ENCODE measurements at regions not wholly inside any gene's neighbourhood (a gene's known extent, or its start where the extent isn't known, plus 50 kb on each side); places are given as distances from the start of the nearest gene placed in this dataset.
"Not testable (repeated sequence)": the region's sequence is repeated elsewhere in the genome, so short reads cannot be mapped to it uniquely, and the experiment has no call there.

DNA sequence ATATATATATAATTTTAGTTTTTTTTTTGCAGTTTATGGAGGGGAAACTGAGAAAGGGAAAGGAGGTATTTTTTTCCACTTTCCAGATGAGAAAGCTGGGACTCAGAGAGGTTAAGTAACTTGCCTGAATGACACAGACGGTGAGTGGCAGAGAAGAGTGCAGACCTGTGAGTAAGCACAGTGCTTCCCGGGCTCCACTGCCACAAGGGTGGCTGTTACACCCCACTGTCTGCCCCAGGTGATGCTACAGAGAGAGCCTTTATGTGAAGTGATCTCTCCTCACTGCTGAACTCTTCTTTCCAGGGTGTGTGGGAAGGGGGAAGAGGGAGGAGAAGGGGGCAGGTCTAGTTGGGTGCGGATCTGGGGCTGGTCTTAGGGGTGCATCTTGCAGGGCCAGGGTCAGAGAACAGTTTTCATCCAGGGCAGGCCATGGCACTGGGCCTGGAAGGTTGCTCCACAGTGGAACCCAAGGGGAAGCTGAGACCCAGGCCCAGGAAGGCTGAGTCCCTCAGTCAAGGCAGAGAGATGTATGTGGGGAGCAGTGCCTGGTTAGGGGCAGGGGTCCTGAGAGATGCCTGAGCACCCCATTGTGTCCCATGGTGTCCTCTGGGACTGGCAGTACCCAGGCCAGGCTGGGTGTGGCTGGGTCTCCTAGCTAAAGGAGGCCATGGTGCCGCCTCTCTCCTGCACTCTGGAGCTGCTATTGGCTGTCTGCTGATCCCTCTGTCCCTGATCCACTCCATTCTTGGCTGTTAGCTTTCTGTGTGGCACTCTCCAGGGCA is 357.5 kb downstream of the PTPRU start:
- no peak overlapping the region for H3K4me3 ChIP-seq (ENCODE audit: low read depth in 1 of 2, low read length in 2 of 2)
- no peaks in the 10 kb centered on the region for H3K9me3 ChIP-seq (ENCODE audit: control insufficient read depth in 1 of 2, low read length in 2 of 2)
- no peak overlapping the region for H3K27ac ChIP-seq (ENCODE audit: low read length)
- H3K27me3 ChIP-seq (ENCODE audit: low read depth, low read length) = no peaks in the 10 kb centered on the region
- no peaks in the 10 kb centered on the region for H3K36me3 ChIP-seq (ENCODE audit: control insufficient read depth in 1 of 2, insufficient read depth in 2 of 2, low read length in 2 of 2)
- no peaks in the 10 kb centered on the region for H3K4me1 ChIP-seq (ENCODE audit: control insufficient read depth in 1 of 2, insufficient read depth in 2 of 2, low read length in 2 of 2)

DNA sequence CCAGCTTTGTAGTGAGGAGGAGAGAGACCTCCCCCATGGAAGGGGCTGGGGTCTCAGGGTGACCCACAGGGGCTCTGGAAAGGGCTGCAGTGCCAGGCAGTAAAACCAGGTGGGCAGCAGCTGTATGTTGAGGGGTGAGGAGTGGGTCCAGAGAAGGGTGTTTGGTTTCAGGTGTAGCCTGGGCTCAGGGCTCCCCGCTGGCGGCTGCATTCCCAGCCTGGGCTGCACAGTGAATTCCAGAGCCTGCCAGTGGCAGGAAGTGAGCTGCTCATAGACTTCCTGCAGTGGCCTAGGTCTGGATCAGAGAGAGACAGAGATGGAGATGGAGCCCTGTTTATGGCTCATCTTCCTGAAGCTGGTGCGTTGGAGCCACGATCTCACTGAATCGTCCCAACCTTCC is 356.4 kb downstream of the PTPRU start:
- Histone ChIP-seq H3K4me1 (ENCODE audit: control insufficient read depth in 1 of 2, insufficient read depth in 2 of 2, low read length in 2 of 2) (no peaks in the 10 kb centered on the region), H3K27ac (ENCODE audit: low read length) (no peak overlapping the region), H3K36me3 (ENCODE audit: control insufficient read depth in 1 of 2, insufficient read depth in 2 of 2, low read length in 2 of 2) (no peaks in the 10 kb centered on the region), H3K4me3 (ENCODE audit: low read depth in 1 of 2, low read length in 2 of 2) (no peak overlapping the region), H3K27me3 (ENCODE audit: low read depth, low read length) (no peaks in the 10 kb centered on the region), H3K9me3 (ENCODE audit: control insufficient read depth in 1 of 2, low read length in 2 of 2) (no peaks in the 10 kb centered on the region)

DNA sequence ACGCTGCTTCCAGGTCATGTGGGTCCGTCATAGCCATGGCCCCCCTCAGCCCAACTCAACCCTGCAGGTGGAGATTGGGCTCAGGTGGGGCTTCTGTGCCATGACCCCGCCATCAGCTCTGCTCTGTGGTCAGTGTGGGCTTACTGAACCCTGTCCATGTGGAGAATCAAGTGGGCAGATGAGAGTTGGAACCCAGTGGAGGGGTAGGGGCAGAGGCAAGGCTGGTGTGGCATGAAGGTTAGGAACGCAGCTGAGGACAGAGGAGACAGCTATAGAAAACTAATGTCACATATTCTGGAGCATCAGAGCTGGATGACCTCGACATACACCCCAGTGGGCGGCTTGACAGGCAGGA is 355.9 kb downstream of the PTPRU start:
- no peak overlapping the region for H3K4me3 ChIP-seq (ENCODE audit: low read depth in 1 of 2, low read length in 2 of 2)
- H3K27ac ChIP-seq (ENCODE audit: low read length) = no peak overlapping the region
- H3K4me1 ChIP-seq (ENCODE audit: control insufficient read depth in 1 of 2, insufficient read depth in 2 of 2, low read length in 2 of 2) = no peaks in the 10 kb centered on the region
- H3K27me3 ChIP-seq (ENCODE audit: low read depth, low read length) = no peaks in the 10 kb centered on the region
- no peaks in the 10 kb centered on the region for H3K36me3 ChIP-seq (ENCODE audit: control insufficient read depth in 1 of 2, insufficient read depth in 2 of 2, low read length in 2 of 2)
- H3K9me3 ChIP-seq (ENCODE audit: control insufficient read depth in 1 of 2, low read length in 2 of 2) = no peaks in the 10 kb centered on the region

DNA sequence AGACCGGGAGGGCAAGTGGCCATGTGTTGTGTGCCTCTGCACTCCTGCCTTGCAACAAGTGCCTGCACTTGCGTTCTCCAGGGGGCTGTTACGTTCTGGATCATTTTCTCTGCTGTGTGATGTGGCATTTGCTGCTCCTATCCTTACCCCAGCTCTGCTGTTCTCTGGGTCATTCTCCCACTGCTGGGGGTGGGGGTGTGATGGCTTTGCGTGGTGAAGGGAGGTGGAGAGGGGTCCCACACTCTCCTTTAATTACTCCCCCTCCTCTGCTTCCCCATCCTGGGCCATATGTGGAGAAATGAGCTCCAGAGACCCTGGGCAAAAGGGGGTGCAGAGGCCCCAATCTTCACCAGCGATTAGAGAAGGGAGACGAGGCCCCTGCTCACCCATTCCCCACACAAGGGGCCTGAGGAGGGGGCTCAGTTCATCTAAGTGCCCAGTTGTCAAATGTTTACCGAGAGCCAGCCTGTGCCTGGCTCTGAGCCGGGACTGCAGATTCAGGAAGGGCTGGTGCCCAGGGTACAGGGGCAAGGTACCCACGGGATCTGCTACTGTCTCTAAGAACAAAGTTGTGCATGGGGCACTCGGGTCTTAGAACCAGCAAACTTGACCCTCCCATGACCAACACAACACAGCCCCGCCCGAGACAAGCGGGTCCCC is 355.4 kb downstream of the PTPRU start:
- no peaks in the 10 kb centered on the region for H3K9me3 ChIP-seq (ENCODE audit: control insufficient read depth in 1 of 2, low read length in 2 of 2)
- H3K4me3 ChIP-seq (ENCODE audit: low read depth in 1 of 2, low read length in 2 of 2) = no peak overlapping the region
- H3K36me3 ChIP-seq (ENCODE audit: control insufficient read depth in 1 of 2, insufficient read depth in 2 of 2, low read length in 2 of 2) = no peaks in the 10 kb centered on the region
- no peaks in the 10 kb centered on the region for H3K4me1 ChIP-seq (ENCODE audit: control insufficient read depth in 1 of 2, insufficient read depth in 2 of 2, low read length in 2 of 2)
- H3K27ac ChIP-seq (ENCODE audit: low read length) = no peak overlapping the region
- H3K27me3 ChIP-seq (ENCODE audit: low read depth, low read length) = no peaks in the 10 kb centered on the region

DNA sequence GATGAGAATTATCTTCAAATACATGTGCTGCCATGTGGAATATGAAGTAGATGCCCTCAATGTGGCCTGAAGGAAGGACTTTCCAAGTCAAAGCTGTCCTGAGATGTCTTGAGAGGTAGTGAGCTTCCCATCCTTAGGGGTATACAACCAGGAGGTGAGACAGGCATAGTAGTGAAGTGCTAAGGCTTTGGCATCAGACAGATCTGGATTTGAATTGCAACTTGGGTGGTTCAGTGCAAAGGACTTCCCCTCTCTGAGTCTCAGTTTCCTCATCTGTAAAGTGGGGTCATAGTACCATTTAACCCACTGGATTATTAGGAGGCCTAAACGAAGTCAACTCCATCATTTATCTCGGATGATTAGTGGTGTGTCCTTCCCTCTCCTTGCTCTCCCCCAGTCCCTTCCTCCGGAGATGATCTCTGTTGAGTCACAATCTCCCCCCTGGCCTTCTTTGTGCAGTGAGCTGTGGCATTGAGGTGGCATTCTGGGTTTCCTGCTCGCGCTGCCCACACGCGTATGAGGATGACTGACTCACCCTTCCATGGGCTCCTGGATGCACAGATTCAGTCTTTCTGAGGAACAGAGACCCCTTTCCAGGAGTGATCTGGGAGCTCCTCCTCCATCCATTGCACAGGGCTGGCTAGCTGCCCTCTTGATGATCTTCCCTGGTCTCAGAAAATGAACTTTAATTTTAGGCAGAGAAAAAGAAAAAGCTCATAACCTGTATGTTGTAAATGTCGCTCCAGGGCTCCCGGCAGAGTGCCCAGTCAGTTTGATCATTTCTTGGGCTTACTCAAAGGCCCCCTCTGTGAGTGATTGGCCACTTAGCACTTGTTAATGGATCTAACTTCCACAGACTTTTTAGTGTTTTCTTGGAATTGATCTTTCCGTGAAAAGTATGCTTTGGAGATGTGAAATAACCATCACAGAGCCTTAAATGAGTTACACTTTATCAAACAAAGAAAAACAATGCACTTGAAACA is 354.6 kb downstream of the PTPRU start:
- Histone ChIP-seq H3K27me3 (ENCODE audit: low read depth, low read length) (no peaks in the 10 kb centered on the region), H3K36me3 (ENCODE audit: control insufficient read depth in 1 of 2, insufficient read depth in 2 of 2, low read length in 2 of 2) (no peaks in the 10 kb centered on the region), H3K27ac (ENCODE audit: low read length) (no peak overlapping the region), H3K9me3 (ENCODE audit: control insufficient read depth in 1 of 2, low read length in 2 of 2) (no peaks in the 10 kb centered on the region), H3K4me1 (ENCODE audit: control insufficient read depth in 1 of 2, insufficient read depth in 2 of 2, low read length in 2 of 2) (no peaks in the 10 kb centered on the region), H3K4me3 (ENCODE audit: low read depth in 1 of 2, low read length in 2 of 2) (no peak overlapping the region)

DNA sequence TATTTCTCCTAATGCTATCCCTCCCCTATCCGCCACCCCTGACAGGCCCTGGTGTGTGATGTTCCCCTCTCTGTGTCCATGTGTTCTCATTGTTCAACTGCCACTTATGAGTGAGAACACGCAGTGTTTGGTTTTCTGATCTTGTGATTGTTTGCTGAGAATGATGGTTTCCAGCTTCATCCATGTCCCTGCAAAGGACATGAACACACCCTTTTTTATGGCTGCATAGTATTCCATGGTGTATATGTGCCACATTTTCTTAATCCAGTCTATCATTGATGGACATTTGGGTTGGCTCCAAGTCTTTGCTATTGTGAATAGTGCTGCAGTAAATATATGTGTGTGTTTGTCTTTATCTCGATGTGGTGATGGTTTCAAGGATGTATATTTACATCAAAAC is 353.4 kb downstream of the PTPRU start:
- not testable (repeated sequence) for H3K27ac ChIP-seq (ENCODE audit: low read length); H3K36me3 ChIP-seq (ENCODE audit: control insufficient read depth in 1 of 2, insufficient read depth in 2 of 2, low read length in 2 of 2); H3K9me3 ChIP-seq (ENCODE audit: control insufficient read depth in 1 of 2, low read length in 2 of 2); H3K4me3 ChIP-seq (ENCODE audit: low read depth in 1 of 2, low read length in 2 of 2); H3K4me1 ChIP-seq (ENCODE audit: control insufficient read depth in 1 of 2, insufficient read depth in 2 of 2, low read length in 2 of 2); H3K27me3 ChIP-seq (ENCODE audit: low read depth, low read length)

DNA sequence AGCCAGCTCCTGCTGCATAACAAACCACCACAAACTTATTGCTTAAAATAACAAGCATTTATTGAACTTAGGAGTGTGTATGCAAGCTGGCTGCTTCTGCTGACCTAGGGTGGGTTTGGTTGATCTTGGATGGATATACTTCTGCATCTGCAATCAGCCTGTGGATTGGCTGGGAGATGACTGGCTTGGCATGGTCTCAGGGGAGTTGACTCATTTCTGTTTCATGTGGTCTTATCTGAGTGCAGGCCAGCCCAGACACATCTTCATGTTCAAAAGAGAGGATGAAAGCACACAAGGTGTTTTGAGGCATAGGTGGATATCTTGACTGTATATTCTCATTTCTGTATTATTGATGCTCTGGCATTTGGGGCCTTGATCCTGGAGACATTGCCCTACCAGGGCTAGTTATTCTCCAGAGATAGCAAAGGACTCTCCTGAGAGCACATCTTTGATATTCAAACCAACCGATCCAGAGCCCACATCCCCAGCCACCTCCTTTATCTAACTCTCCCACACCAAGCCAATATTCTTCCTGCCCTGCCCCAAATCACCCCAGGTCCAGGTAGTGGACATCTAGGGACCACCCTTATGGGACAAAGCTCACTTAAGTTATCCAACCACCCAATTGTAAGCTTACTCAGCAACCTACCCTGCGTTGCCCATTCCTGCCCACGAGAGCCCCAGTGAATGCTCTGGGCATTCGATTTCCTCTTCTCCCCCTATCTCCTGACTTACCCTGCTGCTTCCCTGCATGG is 350.8 kb downstream of the PTPRU start:
- no peaks in the 10 kb centered on the region for H3K4me1 ChIP-seq (ENCODE audit: control insufficient read depth in 1 of 2, insufficient read depth in 2 of 2, low read length in 2 of 2)
- no peak overlapping the region for H3K4me3 ChIP-seq (ENCODE audit: low read depth in 1 of 2, low read length in 2 of 2)
- no peaks in the 10 kb centered on the region for H3K27me3 ChIP-seq (ENCODE audit: low read depth, low read length)
- H3K36me3 ChIP-seq (ENCODE audit: control insufficient read depth in 1 of 2, insufficient read depth in 2 of 2, low read length in 2 of 2) = no peaks in the 10 kb centered on the region
- H3K27ac ChIP-seq (ENCODE audit: low read length) = no peak overlapping the region
- no peaks in the 10 kb centered on the region for H3K9me3 ChIP-seq (ENCODE audit: control insufficient read depth in 1 of 2, low read length in 2 of 2)

DNA sequence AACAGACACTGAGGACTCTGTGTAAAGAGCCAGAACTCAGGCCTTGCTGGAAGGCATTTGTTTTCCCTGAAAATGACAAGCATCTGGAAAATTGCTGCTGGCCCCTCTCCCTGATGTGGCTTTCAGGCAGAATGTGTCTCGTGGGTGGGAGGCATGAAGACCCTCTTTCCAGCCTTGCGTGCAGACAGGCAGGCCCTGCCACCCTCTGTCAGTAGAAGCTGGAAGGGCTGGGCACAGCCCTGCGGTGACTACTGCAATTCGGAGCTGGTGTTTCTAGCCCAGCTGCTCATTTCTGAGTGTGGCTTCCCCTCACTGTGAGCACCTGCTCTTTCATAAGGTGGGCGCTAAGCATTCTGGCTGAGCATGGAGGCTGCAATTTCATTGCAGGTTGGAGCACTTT is 349.9 kb downstream of the PTPRU start:
- Histone ChIP-seq H3K4me1 (ENCODE audit: control insufficient read depth in 1 of 2, insufficient read depth in 2 of 2, low read length in 2 of 2) (no peaks in the 10 kb centered on the region), H3K27me3 (ENCODE audit: low read depth, low read length) (no peaks in the 10 kb centered on the region), H3K9me3 (ENCODE audit: control insufficient read depth in 1 of 2, low read length in 2 of 2) (no peaks in the 10 kb centered on the region), H3K36me3 (ENCODE audit: control insufficient read depth in 1 of 2, insufficient read depth in 2 of 2, low read length in 2 of 2) (no peaks in the 10 kb centered on the region), H3K4me3 (ENCODE audit: low read depth in 1 of 2, low read length in 2 of 2) (no peak overlapping the region), H3K27ac (ENCODE audit: low read length) (no peak overlapping the region)

DNA sequence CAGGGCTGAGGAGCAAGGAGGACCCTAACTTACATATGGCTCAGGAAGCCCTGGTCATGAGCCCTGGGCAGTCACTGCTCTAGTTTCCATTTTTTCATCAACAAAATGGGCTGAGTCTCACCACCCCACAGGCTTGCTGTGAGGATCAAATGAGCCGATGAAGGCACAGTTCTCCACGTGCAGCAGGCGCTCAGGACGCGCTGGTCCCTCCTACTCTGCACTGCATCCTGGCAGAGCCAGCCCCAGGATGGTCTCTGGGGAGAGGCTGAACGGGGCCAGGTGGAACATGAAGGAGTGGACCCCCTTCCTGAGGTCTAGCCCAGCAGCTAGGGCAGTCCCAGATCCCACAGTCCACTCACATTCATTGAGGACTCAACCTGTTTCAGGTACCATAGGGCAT is 349.3 kb downstream of the PTPRU start:
- Histone ChIP-seq H3K27ac (ENCODE audit: low read length) (no peak overlapping the region), H3K27me3 (ENCODE audit: low read depth, low read length) (no peaks in the 10 kb centered on the region), H3K4me3 (ENCODE audit: low read depth in 1 of 2, low read length in 2 of 2) (no peak overlapping the region), H3K36me3 (ENCODE audit: control insufficient read depth in 1 of 2, insufficient read depth in 2 of 2, low read length in 2 of 2) (no peaks in the 10 kb centered on the region), H3K9me3 (ENCODE audit: control insufficient read depth in 1 of 2, low read length in 2 of 2) (no peaks in the 10 kb centered on the region), H3K4me1 (ENCODE audit: control insufficient read depth in 1 of 2, insufficient read depth in 2 of 2, low read length in 2 of 2) (no peaks in the 10 kb centered on the region)

DNA sequence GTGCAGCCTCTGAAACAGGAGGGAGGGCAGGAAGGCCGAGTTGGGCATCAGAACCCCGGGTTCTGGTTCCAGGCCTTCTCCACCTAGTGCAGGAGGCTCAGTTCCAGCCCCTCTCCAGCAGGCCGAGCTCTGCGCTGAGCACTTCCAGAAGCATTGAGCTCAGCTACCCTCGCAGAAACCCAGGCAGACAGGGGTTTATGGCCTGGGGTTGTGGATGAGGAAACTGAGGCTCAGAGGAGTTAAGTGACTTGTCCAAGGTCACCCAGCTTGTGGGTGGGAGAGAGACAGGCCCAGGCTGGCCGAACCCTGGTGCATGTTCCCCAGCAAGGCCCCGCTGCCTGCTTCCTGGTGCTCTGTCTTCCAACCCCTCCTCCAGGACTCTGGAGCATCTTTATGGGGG is 348.9 kb downstream of the PTPRU start:
- no peak overlapping the region for H3K27ac ChIP-seq (ENCODE audit: low read length)
- H3K9me3 ChIP-seq (ENCODE audit: control insufficient read depth in 1 of 2, low read length in 2 of 2) = no peaks in the 10 kb centered on the region
- H3K27me3 ChIP-seq (ENCODE audit: low read depth, low read length) = no peaks in the 10 kb centered on the region
- no peak overlapping the region for H3K4me3 ChIP-seq (ENCODE audit: low read depth in 1 of 2, low read length in 2 of 2)
- H3K4me1 ChIP-seq (ENCODE audit: control insufficient read depth in 1 of 2, insufficient read depth in 2 of 2, low read length in 2 of 2) = no peaks in the 10 kb centered on the region
- no peaks in the 10 kb centered on the region for H3K36me3 ChIP-seq (ENCODE audit: control insufficient read depth in 1 of 2, insufficient read depth in 2 of 2, low read length in 2 of 2)

DNA sequence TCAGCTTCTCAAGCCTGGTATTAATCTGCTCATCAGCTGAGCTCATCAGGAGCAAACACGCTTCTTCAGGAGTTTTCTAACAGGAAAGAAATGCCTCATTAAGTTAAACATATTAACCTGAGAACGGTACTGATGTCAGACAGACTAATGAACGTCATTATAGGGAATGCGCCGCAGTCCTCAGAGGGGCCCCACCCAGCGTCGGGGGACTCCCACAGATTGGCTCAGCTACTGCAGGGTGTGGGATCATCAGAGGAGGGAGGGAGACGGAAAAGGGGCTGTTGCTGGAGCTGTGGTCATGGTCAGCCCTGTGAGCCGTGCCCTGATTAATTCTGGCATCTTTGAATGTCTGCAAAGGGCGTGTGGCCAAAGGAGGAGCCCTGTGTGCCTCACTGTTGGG is 348.5 kb downstream of the PTPRU start:
- H3K9me3 ChIP-seq (ENCODE audit: control insufficient read depth in 1 of 2, low read length in 2 of 2) = no peaks in the 10 kb centered on the region
- H3K27me3 ChIP-seq (ENCODE audit: low read depth, low read length) = no peaks in the 10 kb centered on the region
- no peaks in the 10 kb centered on the region for H3K4me1 ChIP-seq (ENCODE audit: control insufficient read depth in 1 of 2, insufficient read depth in 2 of 2, low read length in 2 of 2)
- no peaks in the 10 kb centered on the region for H3K36me3 ChIP-seq (ENCODE audit: control insufficient read depth in 1 of 2, insufficient read depth in 2 of 2, low read length in 2 of 2)
- no peak overlapping the region for H3K27ac ChIP-seq (ENCODE audit: low read length)
- no peak overlapping the region for H3K4me3 ChIP-seq (ENCODE audit: low read depth in 1 of 2, low read length in 2 of 2)
